Fibroblast of lung (primary cell): ENCODE measurements at regions not wholly inside any gene's neighbourhood (a gene's known extent, or its start where the extent isn't known, plus 50 kb on each side); places are given as distances from the start of the nearest gene placed in this dataset.
A peak's percentile ranks its signal among the peaks of the same experiment; 100 is the strongest.

Experiments
- DNase-seq, 2 donors: peaks; one replicate each; pipeline versions ENCODE4 v3.0.0 to v3.0.0-alpha.2; 2010; ENCODE audit warnings: low read depth in 2 of 2
- H2AFZ ChIP-seq: 2 replicates; pipeline ENCODE4 v1.5.1; 2012; ENCODE audit warnings: low read length, control low read depth, inconsistent platforms
- H3K27ac ChIP-seq: 2 replicates; pipeline ENCODE4 v1.5.1; 2011; ENCODE audit warnings: low read length, control low read depth; ENCODE audit not compliant: insufficient read depth
- H3K27me3 ChIP-seq: 2 replicates; pipeline ENCODE4 v1.5.1; 2011; ENCODE audit warnings: mild to moderate bottlenecking, low read length; ENCODE audit not compliant: control insufficient read depth, insufficient read depth
- H3K36me3 ChIP-seq: 2 replicates; pipeline ENCODE4 v1.5.1; 2011; ENCODE audit warnings: low read length; ENCODE audit not compliant: control insufficient read depth, insufficient read depth
- H3K4me1 ChIP-seq: 2 replicates; pipeline ENCODE4 v1.5.1; 2011; ENCODE audit warnings: low read length; ENCODE audit not compliant: control insufficient read depth, insufficient read depth; ENCODE audit errors: extremely low read depth
- H3K4me2 ChIP-seq: 2 replicates; pipeline ENCODE4 v1.5.1; 2011; ENCODE audit warnings: low read length, control low read depth; ENCODE audit not compliant: insufficient read depth; ENCODE audit errors: extremely low read depth
- H3K4me3 ChIP-seq, 4 experiments: fragments of 200-600 bp in 1 of 4; sonication (generic) in 1 of 4; replicated peaks in 1 of 4; 2 replicates each; pipeline ENCODE4 v1.5.1; 2011 to 2016; ENCODE audit warnings: low read length in 4 of 4, low read depth in 3 of 4, mild to moderate bottlenecking in 3 of 4, control low read depth in 2 of 4, inconsistent platforms in 1 of 4, mixed read lengths in 1 of 4; ENCODE audit not compliant: insufficient read depth in 1 of 4; ENCODE audit errors: control extremely low read depth in 1 of 4
- H3K79me2 ChIP-seq: 2 replicates; pipeline ENCODE4 v1.5.1; 2012; ENCODE audit warnings: mild to moderate bottlenecking, low read length, inconsistent platforms; ENCODE audit not compliant: control insufficient read depth, insufficient read depth
- H3K9ac ChIP-seq: 2 replicates; pipeline ENCODE4 v1.5.1; 2011; ENCODE audit warnings: mild to moderate bottlenecking, low read length, control low read depth; ENCODE audit not compliant: insufficient read depth
- H3K9me3 ChIP-seq: 2 replicates; pipeline ENCODE4 v1.5.1; 2012; ENCODE audit warnings: low read depth, low read length; ENCODE audit not compliant: control insufficient read depth, insufficient read depth
- H4K20me1 ChIP-seq: 2 replicates; pipeline ENCODE4 v1.5.1; 2011; ENCODE audit warnings: low read length; ENCODE audit not compliant: control insufficient read depth, insufficient read depth; ENCODE audit errors: extremely low read depth
- CTCF ChIP-seq, 2 donors: IDR thresholded peaks in 1 of 2; conservative IDR thresholded peaks in 1 of 2; 1 replicate in 1 of 2; 2 replicates in 1 of 2; pipeline ENCODE4 v1.5.1; 2011 to 2012; ENCODE audit warnings: low read length in 2 of 2, control low read depth in 1 of 2, inconsistent platforms in 1 of 2, low read depth in 1 of 2, mild to moderate bottlenecking in 1 of 2
- EZH2 ChIP-seq: IDR thresholded peaks from 2 replicates; pipeline ENCODE4 v1.5.1; 2012; ENCODE audit warnings: low read length, control low read depth, mild to moderate bottlenecking; ENCODE audit errors: missing control alignments

DNA sequence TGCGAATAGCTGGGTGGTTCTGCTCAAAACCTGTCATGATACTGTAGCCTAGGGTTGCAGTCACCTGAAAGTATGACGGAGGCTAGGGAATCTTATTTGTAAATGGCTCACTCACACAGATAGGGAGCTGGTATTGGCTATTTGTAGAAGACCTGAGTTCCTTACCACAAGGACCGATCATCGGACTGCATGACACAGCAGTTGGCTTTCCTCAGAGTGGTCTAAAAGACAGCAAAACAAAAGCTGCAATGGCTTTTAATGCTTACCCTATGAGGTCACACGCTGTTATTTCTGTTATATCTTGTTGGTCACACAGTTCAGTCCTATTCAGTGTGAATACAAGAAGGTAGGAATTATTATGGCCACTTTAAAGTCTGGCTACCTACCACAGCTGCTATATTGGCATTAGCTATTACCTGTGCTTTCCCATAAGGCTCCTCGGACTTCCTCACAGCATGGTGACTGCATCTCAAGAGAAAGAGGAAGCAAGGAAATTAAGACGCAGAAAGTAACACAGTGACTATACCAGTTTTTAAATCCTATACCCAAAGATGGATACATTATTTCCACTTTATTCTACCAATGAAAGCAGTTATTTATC lies 68.4 kb upstream of the LRRC7 start:
- Histone ChIP-seq H3K9ac (no peak overlapping the region), H3K36me3 (no peaks in the 10 kb centered on the region), H3K9me3 (no peaks in the 10 kb centered on the region), H2AFZ (no peak overlapping the region), H4K20me1 (no peaks in the 10 kb centered on the region), H3K4me1 (no peaks in the 10 kb centered on the region), H3K4me3 (no peak overlapping the region), H3K27ac (no peak overlapping the region), H3K4me2 (no peak overlapping the region), H3K27me3 (no peaks in the 10 kb centered on the region), H3K79me2 (no peaks in the 10 kb centered on the region)
- DNase-seq, result peak in 1 of 2 donors; percentile 41
- no peak for TF ChIP-seq CTCF (conservative IDR thresholded peaks at IDR 0.05 in 1 of 2, IDR thresholded peaks at IDR 0.05 in 1 of 2; ENCODE audit: low read depth in 1 of 2, low read length in 2 of 2)
- no peak for TF ChIP-seq EZH2

DNA sequence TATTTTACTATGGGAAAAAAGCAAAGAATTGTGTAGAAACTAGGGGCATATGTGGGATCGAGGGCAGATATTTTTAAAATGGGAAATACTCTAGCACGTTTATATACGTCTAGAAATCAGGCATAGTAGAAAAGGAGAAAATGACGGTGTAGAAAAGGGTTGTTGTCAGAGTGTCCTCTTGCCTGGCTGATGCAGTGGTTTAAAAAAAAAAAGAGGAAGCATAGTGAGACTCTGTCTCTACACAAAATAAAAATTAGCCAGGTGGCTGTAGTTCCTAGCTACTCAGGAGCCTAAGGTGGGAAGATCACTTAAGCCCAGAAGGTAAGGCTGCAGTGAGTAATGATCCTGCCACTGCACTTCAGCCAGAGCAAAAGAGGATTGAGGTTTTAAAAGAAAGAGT lies 64.7 kb upstream of the LRRC7 start:
- TF ChIP-seq CTCF (conservative IDR thresholded peaks at IDR 0.05 in 1 of 2, IDR thresholded peaks at IDR 0.05 in 1 of 2; ENCODE audit: low read depth in 1 of 2, low read length in 2 of 2), result no peak
- no peak for TF ChIP-seq EZH2
- Histone ChIP-seq H3K79me2 (no peaks in the 10 kb centered on the region), H3K9me3 (no peaks in the 10 kb centered on the region), H3K4me2 (no peak overlapping the region), H4K20me1 (no peaks in the 10 kb centered on the region), H3K27ac (no peak overlapping the region), H3K27me3 (no peaks in the 10 kb centered on the region), H2AFZ (no peak overlapping the region), H3K4me3 (no peak overlapping the region), H3K4me1 (no peaks in the 10 kb centered on the region), H3K36me3 (no peaks in the 10 kb centered on the region), H3K9ac (no peak overlapping the region)
- DNase-seq, result no peak

GRCh38 chr1:69504730-69505252 lies 62.9 kb upstream of the LRRC7 start:
- Histone ChIP-seq H3K79me2 (no peaks in the 10 kb centered on the region), H3K36me3 (no peaks in the 10 kb centered on the region), H3K9me3 (no peaks in the 10 kb centered on the region), H3K9ac (no peak overlapping the region), H3K4me1 (no peaks in the 10 kb centered on the region), H3K27me3 (no peaks in the 10 kb centered on the region), H2AFZ (no peak overlapping the region), H3K27ac (no peak overlapping the region), H3K4me2 (no peak overlapping the region), H3K4me3 (no peak overlapping the region), H4K20me1 (no peaks in the 10 kb centered on the region)
- DNase-seq, result no peak
- no peak for TF ChIP-seq EZH2
